HEK293T (cell line): ENCODE measurements at regions not wholly inside any gene's neighbourhood (a gene's known extent, or its start where the extent isn't known, plus 50 kb on each side); places are given as distances from the start of the nearest gene placed in this dataset.

Experiments used
- BHLHE40 ChIP-seq: fragments of 450-650 bp; IDR thresholded peaks from 2 replicates; pipeline ENCODE4 v1.6.1; 2016; ENCODE audit warnings: mild to moderate bottlenecking, moderate library complexity, borderline replicate concordance
- CTBP1 ChIP-seq: fragments of 450-650 bp; IDR thresholded peaks from 2 replicates; pipeline ENCODE4 v1.6.1; 2016; ENCODE audit warnings: borderline replicate concordance
- FOXA1 ChIP-seq: fragments of 450-650 bp; IDR thresholded peaks from 2 replicates; pipeline ENCODE4 v1.6.1; 2016; ENCODE audit warnings: mild to moderate bottlenecking
- FOXK2 ChIP-seq: fragments of 450-650 bp; IDR thresholded peaks from 2 replicates; pipeline ENCODE4 v1.6.1; 2016; ENCODE audit warnings: mild to moderate bottlenecking
- FOXM1 ChIP-seq: fragments of 450-650 bp; IDR thresholded peaks from 2 replicates; pipeline ENCODE4 v1.6.1; 2017; ENCODE audit warnings: mild to moderate bottlenecking, borderline replicate concordance
- L3MBTL2 ChIP-seq: fragments of 450-650 bp; conservative IDR thresholded peaks from 2 replicates; pipeline ENCODE4 v1.6.1; 2016; ENCODE audit warnings: mild to moderate bottlenecking
- NFRKB ChIP-seq: fragments of 450-650 bp; IDR thresholded peaks from 2 replicates; pipeline ENCODE4 v1.6.1; 2016; ENCODE audit warnings: mild to moderate bottlenecking, moderate library complexity
- TARDBP ChIP-seq: fragments of 450-650 bp; IDR thresholded peaks from 2 replicates; pipeline ENCODE4 v1.6.1; 2016
- ZNF384 ChIP-seq: fragments of 450-650 bp; IDR thresholded peaks from 2 replicates; pipeline ENCODE4 v1.6.1; 2016

GRCh38 chr11:42066113-42066512, 606.7 kb upstream of the LRRC4C start:
- TF ChIP-seq CTBP1 (no peak), FOXM1 (no peak), BHLHE40 (no peak), ZNF384 (no peak), FOXK2 (no peak), NFRKB (no peak), TARDBP (no peak), FOXA1 (no peak), L3MBTL2 (no peak)
